HEK293T (cell line): ENCODE measurements at regions not wholly inside any gene's neighbourhood (a gene's known extent, or its start where the extent isn't known, plus 50 kb on each side); places are given as distances from the start of the nearest gene placed in this dataset.

Experiments used
- BHLHE40 ChIP-seq: fragments of 450-650 bp; IDR thresholded peaks from 2 replicates; pipeline ENCODE4 v1.6.1; 2016; ENCODE audit warnings: mild to moderate bottlenecking, moderate library complexity, borderline replicate concordance
- CTBP1 ChIP-seq: fragments of 450-650 bp; IDR thresholded peaks from 2 replicates; pipeline ENCODE4 v1.6.1; 2016; ENCODE audit warnings: borderline replicate concordance
- FOXM1 ChIP-seq: fragments of 450-650 bp; IDR thresholded peaks from 2 replicates; pipeline ENCODE4 v1.6.1; 2017; ENCODE audit warnings: mild to moderate bottlenecking, borderline replicate concordance
- HDGF ChIP-seq: fragments of 450-650 bp; IDR thresholded peaks from 2 replicates; pipeline ENCODE4 v1.6.1; 2017; ENCODE audit warnings: antibody characterized with exemption, borderline replicate concordance
- L3MBTL2 ChIP-seq: fragments of 450-650 bp; conservative IDR thresholded peaks from 2 replicates; pipeline ENCODE4 v1.6.1; 2016; ENCODE audit warnings: mild to moderate bottlenecking
- LEF1 ChIP-seq: fragments of 450-650 bp; IDR thresholded peaks from 2 replicates; pipeline ENCODE4 v1.6.1; 2017; ENCODE audit warnings: mild to moderate bottlenecking, borderline replicate concordance
- SP1 ChIP-seq: fragments of 450-650 bp; IDR thresholded peaks from 2 replicates; pipeline ENCODE4 v1.6.1; 2017
- SUZ12 ChIP-seq: fragments of 450-650 bp; IDR thresholded peaks from 2 replicates; pipeline ENCODE4 v1.6.1; 2016; ENCODE audit warnings: mild to moderate bottlenecking
- ZNF384 ChIP-seq: fragments of 450-650 bp; IDR thresholded peaks from 2 replicates; pipeline ENCODE4 v1.6.1; 2016

DNA sequence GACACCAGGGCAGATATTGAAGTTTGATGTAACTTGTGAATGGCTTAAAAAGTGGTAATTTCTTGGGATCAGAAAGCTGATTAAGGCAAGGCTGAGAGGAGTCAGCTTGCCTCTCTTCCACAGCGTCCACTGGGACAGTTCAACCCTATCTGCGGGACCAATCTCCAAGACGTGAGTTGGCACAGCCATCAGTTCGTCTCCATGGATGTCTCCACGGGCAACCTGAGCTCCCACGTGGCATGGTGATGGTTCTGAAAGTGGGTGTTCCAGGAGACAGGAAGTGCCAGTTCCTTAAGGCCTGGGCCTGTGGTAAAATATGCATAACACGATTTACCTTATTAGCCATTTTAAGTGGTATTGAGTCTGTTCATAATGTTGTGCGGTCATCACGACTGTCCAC is 67.9 kb upstream of the BHLHE23 start:
- TF ChIP-seq L3MBTL2 (no peak), BHLHE40 (no peak), SUZ12 (no peak), HDGF (no peak), FOXM1 (no peak), SP1 (no peak), LEF1 (no peak), CTBP1 (no peak), ZNF384 (no peak)
